ENCODE measurements at regions not wholly inside any gene's neighbourhood (a gene's known extent, or its start where the extent isn't known, plus 50 kb on each side); places are given as distances from the start of the nearest gene placed in this dataset.

DNA sequence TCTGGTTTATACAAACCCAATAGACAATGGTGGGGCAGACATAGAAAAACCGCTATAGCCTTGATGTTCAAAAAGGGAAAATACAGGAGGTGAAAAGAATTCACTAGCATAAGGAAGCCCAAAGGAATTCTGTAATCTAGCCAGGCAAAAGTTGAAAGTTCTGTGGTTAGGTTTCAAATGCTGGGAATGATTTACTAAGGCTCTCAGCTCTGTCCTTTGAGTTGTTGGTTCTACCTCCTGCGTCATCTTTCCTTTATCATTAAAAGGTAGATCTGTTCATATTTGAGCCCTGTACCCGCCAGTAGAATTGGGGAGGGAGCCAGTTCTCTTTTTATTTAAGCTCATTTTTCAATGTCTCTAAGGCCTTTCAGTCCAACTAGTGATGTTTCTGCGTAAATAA is 866.5 kb downstream of the IGSF11 start:
- Histone ChIP-seq H3K27me3 (ENCODE audit: insufficient read depth) (no peaks in the 10 kb centered on the region), H3K36me3 (replicated peaks in 1 of 2; ENCODE audit: control insufficient read depth in 1 of 2, insufficient read depth in 2 of 2, low read length in 1 of 2) (no peaks in the 10 kb centered on the region), H3K79me2 (ENCODE audit: insufficient read depth) (no peaks in the 10 kb centered on the region), H3K4me3 (ENCODE audit: low read depth in 2 of 2, low read length in 1 of 2) (no peak overlapping the region), H2AFZ (ENCODE audit: low read depth) (no peak overlapping the region), H3K9me2 (no peaks in the 10 kb centered on the region), H3K9me3 (no peaks in the 10 kb centered on the region), H3F3A (replicated peaks; ENCODE audit: insufficient read depth) (no peaks in the 10 kb centered on the region), H4K20me1 (ENCODE audit: insufficient read depth) (no peaks in the 10 kb centered on the region), H3K4me2 (no peak overlapping the region), H3K9ac (no peak overlapping the region), H3K4me1 (ENCODE audit: control insufficient read depth in 1 of 2, insufficient read depth in 2 of 2, low read depth in 1 of 2, low read length in 1 of 2) (no peaks in the 10 kb centered on the region), H3K27ac (ENCODE audit: low read depth in 2 of 2, low read length in 1 of 2) (no peak overlapping the region)
- TF ChIP-seq CHD2 (IDR thresholded peaks at IDR 0.05; ENCODE audit: low read length, partially characterized antibody): no peak
- no peak for TF ChIP-seq RCOR1 (IDR thresholded peaks at IDR 0.05; ENCODE audit: low read length)
- TF ChIP-seq RFX5 (IDR thresholded peaks at IDR 0.05; ENCODE audit: low read length): no peak
- TF ChIP-seq YY1 (IDR thresholded peaks at IDR 0.05; ENCODE audit: low read depth): no peak
- no peak for TF ChIP-seq SMC3 (IDR thresholded peaks at IDR 0.05; ENCODE audit: low read depth, low read length)
- TF ChIP-seq ELF1 (IDR thresholded peaks at IDR 0.05): no peak
- no peak for TF ChIP-seq TEAD4 (IDR thresholded peaks at IDR 0.05; ENCODE audit: borderline replicate concordance, insufficient read depth)
- TF ChIP-seq FOXM1 (IDR thresholded peaks at IDR 0.05; ENCODE audit: low read depth): no peak
- no peak for TF ChIP-seq IRF3 (IDR thresholded peaks at IDR 0.05; ENCODE audit: low read depth, low read length)
- TF ChIP-seq GABPA (IDR thresholded peaks at IDR 0.05; ENCODE audit: low read depth): no peak
- no peak for TF ChIP-seq RXRA (IDR thresholded peaks at IDR 0.05; ENCODE audit: borderline replicate concordance, low read depth)
- TF ChIP-seq NRF1 (IDR thresholded peaks at IDR 0.05; ENCODE audit: low read depth, low read length): no peak
- no peak for TF ChIP-seq EZH2phosphoT487 (IDR thresholded peaks at IDR 0.05; ENCODE audit: borderline replicate concordance, low read depth)
- TF ChIP-seq MAX (IDR thresholded peaks at IDR 0.05; ENCODE audit: low read depth): no peak
- no peak for TF ChIP-seq CTCF (IDR thresholded peaks at IDR 0.05)
- no peak for TF ChIP-seq REST (IDR thresholded peaks at IDR 0.05; ENCODE audit: low read depth, low read length)
- no peak for TF ChIP-seq FOSL2 (IDR thresholded peaks at IDR 0.05; ENCODE audit: borderline replicate concordance, low read depth)
- TF ChIP-seq JUND (IDR thresholded peaks at IDR 0.05): no peak
- 52% methylated on average over 4 of the region's 4 CpGs for WGBS (ENCODE audit: low lambda C conversion rate)
- no peak for DNase-seq
- ChIA-PET CTCF (no interaction called here), POLR2A (no interaction called here)
